ENCODE measurements at regions not wholly inside any gene's neighbourhood (a gene's known extent, or its start where the extent isn't known, plus 50 kb on each side); places are given as distances from the start of the nearest gene placed in this dataset.

GRCh38 chr3:137938876-137939275 lies 71.1 kb upstream of the CLDN18 start:
- Mint-ChIP-seq H3K27me3 (ENCODE audit: unreplicated experiment) (peaks cover 1% of the 10 kb centered on the region), H3K9me3 (ENCODE audit: unreplicated experiment) (no peaks in the 10 kb centered on the region), H3K4me1 (ENCODE audit: unreplicated experiment) (no peaks in the 10 kb centered on the region), H3K4me3 (ENCODE audit: unreplicated experiment) (no peak overlapping the region), H3K36me3 (ENCODE audit: low read depth, unreplicated experiment) (no peaks in the 10 kb centered on the region), H3K27ac (ENCODE audit: unreplicated experiment) (no peak overlapping the region)
- TF ChIP-seq CTCF (IDR thresholded peaks at IDR 0.05; ENCODE audit: unreplicated experiment): no peak
- DNase-seq (ENCODE audit: low spot score): no peak

- no peak overlapping the region for H3K4me3 Mint-ChIP-seq (ENCODE audit: unreplicated experiment)
- H3K9me3 Mint-ChIP-seq (ENCODE audit: unreplicated experiment): no peaks in the 10 kb centered on the region
- TF ChIP-seq CTCF (IDR thresholded peaks at IDR 0.05; ENCODE audit: unreplicated experiment): no peak
- H3K27ac Mint-ChIP-seq (ENCODE audit: unreplicated experiment): no peak overlapping the region
- DNase-seq (ENCODE audit: low spot score): no peak
- H3K27me3 Mint-ChIP-seq (ENCODE audit: unreplicated experiment): peaks cover 4% of the 10 kb centered on the region
- no peaks in the 10 kb centered on the region for H3K4me1 Mint-ChIP-seq (ENCODE audit: unreplicated experiment)
- H3K36me3 Mint-ChIP-seq (ENCODE audit: low read depth, unreplicated experiment): no peaks in the 10 kb centered on the region
Measured at GRCh38 chr3:137944593-137944992, 65.4 kb upstream of the CLDN18 start.

GRCh38 chr3:137946356-137946973 lies 63.5 kb upstream of the CLDN18 start:
- Mint-ChIP-seq H3K27ac (ENCODE audit: unreplicated experiment) (no peak overlapping the region), H3K4me1 (ENCODE audit: unreplicated experiment) (no peaks in the 10 kb centered on the region), H3K27me3 (ENCODE audit: unreplicated experiment) (peaks cover 3% of the 10 kb centered on the region), H3K4me3 (ENCODE audit: unreplicated experiment) (no peak overlapping the region), H3K36me3 (ENCODE audit: low read depth, unreplicated experiment) (no peaks in the 10 kb centered on the region), H3K9me3 (ENCODE audit: unreplicated experiment) (peaks cover 5% of the 10 kb centered on the region)
- TF ChIP-seq CTCF (IDR thresholded peaks at IDR 0.05; ENCODE audit: unreplicated experiment): peak; percentile 89
- DNase-seq (ENCODE audit: low spot score): peak; percentile 52

GRCh38 chr3:137947117-137947516 lies 62.8 kb upstream of the CLDN18 start:
- Mint-ChIP-seq H3K27me3 (ENCODE audit: unreplicated experiment) (peaks cover 3% of the 10 kb centered on the region), H3K4me1 (ENCODE audit: unreplicated experiment) (no peaks in the 10 kb centered on the region), H3K9me3 (ENCODE audit: unreplicated experiment) (peaks cover 5% of the 10 kb centered on the region), H3K27ac (ENCODE audit: unreplicated experiment) (no peak overlapping the region), H3K36me3 (ENCODE audit: low read depth, unreplicated experiment) (no peaks in the 10 kb centered on the region), H3K4me3 (ENCODE audit: unreplicated experiment) (no peak overlapping the region)
- DNase-seq (ENCODE audit: low spot score): no peak
- no peak for TF ChIP-seq CTCF (IDR thresholded peaks at IDR 0.05; ENCODE audit: unreplicated experiment)

GRCh38 chr3:137948400-137949072 lies 61.4 kb upstream of the CLDN18 start:
- H3K4me3 Mint-ChIP-seq (ENCODE audit: unreplicated experiment): no peak overlapping the region
- no peak for TF ChIP-seq CTCF (IDR thresholded peaks at IDR 0.05; ENCODE audit: unreplicated experiment)
- H3K27me3 Mint-ChIP-seq (ENCODE audit: unreplicated experiment): peaks cover 5% of the 10 kb centered on the region
- DNase-seq (ENCODE audit: low spot score): no peak
- peaks cover 5% of the 10 kb centered on the region for H3K9me3 Mint-ChIP-seq (ENCODE audit: unreplicated experiment)
- H3K36me3 Mint-ChIP-seq (ENCODE audit: low read depth, unreplicated experiment): no peaks in the 10 kb centered on the region
- H3K27ac Mint-ChIP-seq (ENCODE audit: unreplicated experiment): no peak overlapping the region
- no peaks in the 10 kb centered on the region for H3K4me1 Mint-ChIP-seq (ENCODE audit: unreplicated experiment)
